NCI-H526 treated with DMSO at 0.1 percent for 48 hours (cell line): ENCODE measurements at regions not wholly inside any gene's neighbourhood (a gene's known extent, or its start where the extent isn't known, plus 50 kb on each side); places are given as distances from the start of the nearest gene placed in this dataset.
"Not testable (repeated sequence)": the region's sequence is repeated elsewhere in the genome, so short reads cannot be mapped to it uniquely, and the experiment has no call there.

Source experiments
- DNase-seq: peaks from one replicate; lab custom pipeline; 2025; lab: John Stamatoyannopoulos, UW

GRCh38 chrX:135632353-135632752 lies 81.1 kb upstream of the CT45A1 start:
- DNase-seq = no peak

- peak; percentile 82 for DNase-seq
Measured at GRCh38 chrX:135639066-135639780, 74.2 kb upstream of the CT45A1 start.

- no peak for DNase-seq
Measured at GRCh38 chrX:135643916-135644315, 69.5 kb upstream of the CT45A1 start.

- DNase-seq = no peak
Measured at GRCh38 chrX:135644624-135645023, 68.8 kb upstream of the CT45A1 start.

GRCh38 chrX:135649029-135649428 lies 64.4 kb upstream of the CT45A1 start:
- DNase-seq = peak; percentile 51

GRCh38 chrX:135649561-135649960 lies 63.9 kb upstream of the CT45A1 start:
- DNase-seq = no peak

- DNase-seq = no peak
Measured at GRCh38 chrX:135651647-135652295, 61.7 kb upstream of the CT45A1 start.

GRCh38 chrX:135652602-135653001 lies 60.8 kb upstream of the CT45A1 start:
- DNase-seq = no peak

- DNase-seq = not testable (repeated sequence)
Measured at GRCh38 chrX:135657952-135658654, 55.3 kb upstream of the CT45A1 start.
